ENCODE measurements at regions not wholly inside any gene's neighbourhood (a gene's known extent, or its start where the extent isn't known, plus 50 kb on each side); places are given as distances from the start of the nearest gene placed in this dataset.

- DNase-seq (ENCODE audit: low spot score): no peak
- TF ChIP-seq CTCF (IDR thresholded peaks at IDR 0.05; ENCODE audit: extremely low read depth, insufficient read depth, missing control alignments): no peak
- in situ Hi-C loops (cut with MboI; ENCODE audit: low pct_unique_long_range_greater_than_20kb, low sequenced_read_pairs, unreplicated experiment): no loop called here
Measured at GRCh38 chr13:81770868-81771505, 1430.1 kb upstream of the SPRY2 start.

GRCh38 chr13:81762449-81762848, 1421.5 kb upstream of the SPRY2 start:
- no peak for DNase-seq (ENCODE audit: low spot score)
- in situ Hi-C loops (cut with MboI; ENCODE audit: low pct_unique_long_range_greater_than_20kb, low sequenced_read_pairs, unreplicated experiment): no loop called here
- TF ChIP-seq CTCF (IDR thresholded peaks at IDR 0.05; ENCODE audit: extremely low read depth, insufficient read depth, missing control alignments): no peak

- TF ChIP-seq CTCF (IDR thresholded peaks at IDR 0.05; ENCODE audit: extremely low read depth, insufficient read depth, missing control alignments): no peak
Measured at GRCh38 chr13:81760316-81760715, 1419.4 kb upstream of the SPRY2 start.

GRCh38 chr13:81757348-81757970, 1416.5 kb upstream of the SPRY2 start:
- in situ Hi-C loops (cut with MboI; ENCODE audit: low pct_unique_long_range_greater_than_20kb, low sequenced_read_pairs, unreplicated experiment): no loop called here
- no peak for DNase-seq (ENCODE audit: low spot score)
- TF ChIP-seq CTCF (IDR thresholded peaks at IDR 0.05; ENCODE audit: extremely low read depth, insufficient read depth, missing control alignments): no peak

More at GRCh38 chr13:81760316-81760715, 1419.4 kb upstream of the SPRY2 start:
- no peak for DNase-seq (ENCODE audit: low spot score)
- in situ Hi-C loops (cut with MboI; ENCODE audit: low pct_unique_long_range_greater_than_20kb, low sequenced_read_pairs, unreplicated experiment): no loop called here

- no peak for TF ChIP-seq CTCF (IDR thresholded peaks at IDR 0.05; ENCODE audit: extremely low read depth, insufficient read depth, missing control alignments)
- in situ Hi-C loops (cut with MboI; ENCODE audit: low pct_unique_long_range_greater_than_20kb, low sequenced_read_pairs, unreplicated experiment): no loop called here
- no peak for DNase-seq (ENCODE audit: low spot score)
Measured at GRCh38 chr13:81745391-81745790, 1404.5 kb upstream of the SPRY2 start.

GRCh38 chr13:81738364-81738763, 1397.4 kb upstream of the SPRY2 start:
- no peak for TF ChIP-seq CTCF (IDR thresholded peaks at IDR 0.05; ENCODE audit: extremely low read depth, insufficient read depth, missing control alignments)
- no peak for DNase-seq (ENCODE audit: low spot score)

More at GRCh38 chr13:81738364-81738763, 1397.4 kb upstream of the SPRY2 start:
- in situ Hi-C loops (cut with MboI; ENCODE audit: low pct_unique_long_range_greater_than_20kb, low sequenced_read_pairs, unreplicated experiment): no loop called here
